Caki2 (cell line): ENCODE measurements at regions not wholly inside any gene's neighbourhood (a gene's known extent, or its start where the extent isn't known, plus 50 kb on each side); places are given as distances from the start of the nearest gene placed in this dataset.

Experiments
- DNase-seq: peaks from one replicate; pipeline ENCODE4 v3.0.0-alpha.2; 2015; ENCODE audit warnings: low read depth
- in situ Hi-C: cut with HindIII; loops from 2 replicates; pipeline ENCODE4 v1.10.0; 2016; ENCODE audit warnings: low sequenced_read_pairs, low pct_unique_long_range_greater_than_20kb, mixed read lengths

- in situ Hi-C loops = no loop called here
- DNase-seq = no peak
Observed at GRCh38 chr15:70344666-70345065, 246.9 kb upstream of the TLE3 start.

DNA sequence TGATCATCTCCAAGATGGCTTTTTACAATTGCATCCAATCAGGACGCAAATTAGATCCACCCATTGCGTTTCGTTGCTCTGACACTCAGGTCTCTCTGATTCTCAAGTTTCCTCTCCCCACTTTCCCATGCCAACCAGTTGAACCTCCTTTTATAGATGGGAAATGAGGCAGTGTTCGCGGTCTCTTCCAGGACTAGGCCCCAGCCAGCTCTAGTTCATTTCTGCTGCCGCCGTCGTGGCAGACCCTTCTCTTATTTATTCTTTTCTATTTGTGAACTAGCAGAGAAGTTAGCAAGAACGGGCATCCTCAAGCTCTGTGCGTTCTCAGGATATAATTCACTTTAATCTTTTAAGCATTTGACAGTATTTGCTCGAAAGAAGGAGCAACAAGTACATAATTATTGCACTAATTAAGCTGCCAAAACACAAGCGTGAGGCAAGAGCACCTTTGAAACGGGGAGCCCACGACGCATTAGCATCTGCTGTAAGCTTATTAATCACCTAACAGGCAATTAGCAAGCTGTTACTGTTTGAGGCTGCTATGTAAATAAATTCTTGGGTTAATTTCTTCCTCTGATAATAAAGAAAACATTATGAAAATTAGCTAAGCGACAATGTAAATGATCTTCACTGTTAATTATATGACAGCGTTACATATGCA, 246.4 kb upstream of the TLE3 start:
- DNase-seq = no peak
- in situ Hi-C loops = no loop called here

DNA sequence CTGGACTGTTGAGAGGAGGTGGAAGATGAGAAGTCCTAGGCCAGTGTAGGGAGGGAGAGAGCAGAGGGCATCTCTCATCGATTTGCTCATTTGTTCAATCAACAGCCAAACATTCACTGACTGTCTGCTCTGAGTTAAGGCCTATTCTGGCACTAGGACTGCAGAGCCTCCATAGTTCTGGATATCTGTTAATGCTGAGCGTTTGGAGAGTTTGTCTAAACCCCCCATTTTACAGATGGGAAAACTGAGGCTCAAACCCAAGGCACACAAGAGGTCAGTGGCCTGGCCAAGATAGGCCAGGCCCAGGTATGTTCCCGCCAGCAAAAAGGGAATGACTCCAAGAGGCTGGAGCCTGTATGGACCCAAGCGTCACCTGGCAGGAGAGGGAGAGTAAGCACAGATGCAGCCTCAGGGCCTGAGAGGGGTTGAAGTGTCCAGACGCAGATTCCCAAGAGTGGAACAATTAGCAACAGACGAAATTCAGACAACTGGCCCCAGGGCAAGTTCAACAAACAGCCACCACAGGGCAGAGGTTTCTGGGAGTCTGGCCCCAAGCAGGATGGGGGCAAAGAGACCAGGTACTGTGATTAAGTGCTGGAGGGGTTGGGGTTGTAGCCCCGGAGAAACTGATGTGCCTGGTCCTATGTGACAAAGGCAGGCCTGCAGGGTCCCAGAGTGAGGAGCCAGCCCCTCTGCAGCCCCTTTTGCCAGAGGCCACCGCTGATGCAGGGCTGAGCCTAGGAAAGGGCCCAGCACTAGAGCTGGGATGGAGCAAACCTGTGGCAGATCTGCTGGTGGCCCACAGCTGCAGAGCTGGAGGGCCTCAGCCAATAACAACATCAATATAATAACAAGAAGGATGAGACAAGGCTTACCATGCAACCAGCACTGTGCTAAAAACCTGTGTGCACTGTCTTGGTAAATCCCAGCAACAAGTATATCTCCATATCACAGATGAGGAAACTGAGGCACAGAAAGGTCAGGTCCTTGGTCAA, 245.1 kb upstream of the TLE3 start:
- in situ Hi-C loops = no loop called here
- no peak for DNase-seq

DNA sequence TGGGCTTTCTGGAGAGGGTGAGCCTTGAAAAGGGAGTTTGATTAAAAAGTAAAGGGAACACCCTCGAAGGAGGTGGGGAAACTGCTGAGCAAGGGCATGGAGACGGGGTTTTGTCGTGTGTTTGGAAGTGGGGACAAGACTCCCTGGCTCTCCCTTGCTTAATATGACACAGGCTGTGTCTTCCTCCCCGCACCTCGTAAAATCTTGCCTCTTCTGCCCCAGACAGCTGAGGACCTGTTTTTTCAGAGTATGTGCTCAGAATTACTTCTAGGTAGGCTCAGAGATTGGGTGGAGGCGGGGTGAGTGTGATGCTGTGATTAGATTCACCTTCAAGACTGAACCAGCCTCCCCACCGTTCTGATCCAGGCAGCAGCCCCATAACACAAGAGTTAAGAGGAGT, 244.4 kb upstream of the TLE3 start:
- DNase-seq = no peak
- in situ Hi-C loops = no loop called here

- in situ Hi-C loops = no loop called here
- DNase-seq = no peak
Observed at GRCh38 chr15:70341566-70341965, 243.8 kb upstream of the TLE3 start.

- no peak for DNase-seq
- in situ Hi-C loops = no loop called here
Observed at GRCh38 chr15:70340494-70340870, 242.8 kb upstream of the TLE3 start.

DNA sequence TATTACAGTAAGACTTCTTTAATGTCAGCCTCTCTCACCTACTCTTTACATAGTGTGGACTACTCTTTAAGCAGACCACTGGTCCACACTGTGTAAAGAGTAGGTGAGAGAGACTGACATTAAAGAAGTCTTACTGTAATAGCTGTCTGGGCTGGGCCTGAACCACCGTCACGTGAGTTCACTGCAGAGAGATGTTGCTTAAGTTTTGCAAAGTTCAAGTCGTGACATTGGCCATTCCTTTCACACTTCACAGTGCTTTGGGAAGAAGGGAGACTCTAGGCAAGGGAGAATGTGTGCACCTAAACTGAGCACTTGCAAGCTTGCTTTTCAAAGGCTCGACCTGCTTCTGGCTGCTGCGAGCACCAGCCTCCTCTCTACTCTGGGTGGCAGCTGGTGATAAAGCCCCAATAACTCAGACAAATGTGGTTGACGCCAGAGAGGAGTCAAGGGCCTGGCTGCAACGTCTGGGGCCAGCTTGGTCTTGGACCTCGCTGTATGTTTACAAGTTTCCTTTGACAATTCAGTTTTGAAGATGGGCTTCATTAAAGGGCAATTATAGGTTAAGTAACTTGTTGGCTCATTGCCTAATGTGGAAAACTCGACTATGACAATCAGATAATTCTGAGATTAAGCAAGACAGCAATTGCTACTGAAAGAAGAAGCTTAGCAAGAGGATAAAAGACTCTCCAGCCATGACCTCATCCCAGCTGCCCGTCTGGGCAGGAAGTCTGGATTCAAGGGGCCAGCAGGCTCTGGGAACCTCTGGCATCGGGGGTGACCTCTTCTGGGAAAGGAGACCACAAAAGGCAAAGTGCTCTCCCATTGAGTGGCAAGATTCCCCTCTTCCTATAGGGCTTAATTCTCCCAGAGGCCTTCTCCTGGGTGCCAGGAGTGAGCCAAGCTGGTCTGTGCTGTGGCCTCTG, 242.1 kb upstream of the TLE3 start:
- in situ Hi-C loops = no loop called here
- DNase-seq = no peak

GRCh38 chr15:70337277-70338186, 239.8 kb upstream of the TLE3 start:
- DNase-seq = no peak
- in situ Hi-C loops = no loop called here

GRCh38 chr15:70336425-70337009, 238.8 kb upstream of the TLE3 start:
- DNase-seq = no peak
- in situ Hi-C loops = no loop called here

GRCh38 chr15:70334286-70334685, 236.6 kb upstream of the TLE3 start:
- no peak for DNase-seq
- in situ Hi-C loops = no loop called here

DNA sequence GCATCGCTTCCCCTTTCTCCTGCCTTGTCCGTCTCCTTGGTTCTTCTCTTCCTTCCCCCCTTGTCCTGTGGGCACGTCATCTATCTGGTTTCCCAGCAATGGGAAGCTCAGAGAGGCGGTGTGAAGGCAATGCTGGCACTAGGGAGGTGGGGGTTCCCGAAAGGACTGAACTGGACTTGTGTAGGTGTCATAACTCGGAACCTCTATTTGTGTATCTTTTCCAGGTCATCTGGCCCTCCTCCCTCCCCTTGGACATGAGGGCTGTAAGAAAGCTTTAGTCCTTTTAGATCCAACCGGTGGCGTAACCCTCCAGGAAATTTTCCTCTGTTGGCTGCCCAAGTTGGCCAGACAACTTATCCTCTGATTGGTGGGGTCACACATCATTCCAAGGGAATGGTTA, 231.5 kb upstream of the TLE3 start:
- in situ Hi-C loops = no loop called here
- no peak for DNase-seq

DNA sequence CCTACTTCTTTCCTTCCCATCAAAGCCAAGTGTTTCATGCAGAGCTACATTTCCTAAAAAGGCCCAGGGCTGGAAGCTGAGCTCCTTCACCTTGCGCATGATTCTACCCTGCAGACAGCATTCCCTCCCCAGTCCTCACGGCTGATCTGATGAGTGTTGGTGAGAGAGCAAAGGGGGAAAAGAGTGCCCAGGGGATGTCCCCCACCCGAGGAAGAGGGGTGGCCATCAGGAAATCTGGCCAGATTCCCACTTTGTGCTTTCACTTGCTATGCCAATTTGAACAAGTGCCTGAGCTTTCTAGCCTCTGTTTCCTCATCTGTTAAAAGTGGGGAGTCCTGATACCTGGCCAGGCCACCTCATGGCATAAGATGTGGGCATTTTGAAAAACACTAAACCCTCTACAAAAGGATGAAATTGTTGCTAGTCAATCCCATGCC, 231.0 kb upstream of the TLE3 start:
- no peak for DNase-seq
- in situ Hi-C loops = no loop called here

DNA sequence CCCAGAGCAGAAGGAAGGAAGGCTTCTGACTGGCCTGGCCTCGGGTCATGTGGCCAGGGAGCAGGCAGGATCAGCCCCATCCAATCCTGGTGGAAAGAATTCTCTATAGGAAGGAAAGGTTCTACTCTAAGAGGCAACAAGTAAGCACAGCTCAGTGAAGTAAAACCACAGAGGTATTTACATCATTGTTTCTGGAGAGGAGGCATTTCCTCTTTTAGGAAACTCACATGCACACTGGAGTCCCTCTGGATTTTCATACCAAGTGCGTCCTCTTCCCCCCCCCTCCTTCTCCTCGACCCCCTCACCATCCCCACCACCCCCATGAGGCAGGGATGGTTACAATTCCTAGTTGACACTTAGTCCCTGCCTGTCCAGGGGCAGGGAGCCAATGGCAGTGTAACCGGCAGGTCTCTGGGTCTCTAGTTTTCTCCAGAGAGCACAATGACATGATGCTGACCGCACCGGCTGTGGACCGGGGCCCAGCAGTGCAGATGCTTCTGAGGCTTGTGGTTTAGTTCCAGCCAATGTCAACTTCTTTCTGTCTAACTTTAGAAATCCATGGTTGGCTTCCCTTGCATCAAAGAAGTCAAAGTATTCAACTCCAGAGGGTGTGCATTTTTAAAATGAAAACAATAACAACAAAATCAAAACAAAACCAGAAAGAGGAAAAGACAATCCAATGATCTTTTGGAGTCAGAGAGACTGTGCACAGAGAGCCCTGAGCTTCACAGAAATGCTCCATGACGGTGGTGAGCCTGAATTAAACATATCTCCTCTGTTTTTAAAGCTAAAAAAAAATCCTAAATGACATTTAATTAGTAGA, 230.3 kb upstream of the TLE3 start:
- in situ Hi-C loops = no loop called here
- DNase-seq = peak; percentile 42

DNA sequence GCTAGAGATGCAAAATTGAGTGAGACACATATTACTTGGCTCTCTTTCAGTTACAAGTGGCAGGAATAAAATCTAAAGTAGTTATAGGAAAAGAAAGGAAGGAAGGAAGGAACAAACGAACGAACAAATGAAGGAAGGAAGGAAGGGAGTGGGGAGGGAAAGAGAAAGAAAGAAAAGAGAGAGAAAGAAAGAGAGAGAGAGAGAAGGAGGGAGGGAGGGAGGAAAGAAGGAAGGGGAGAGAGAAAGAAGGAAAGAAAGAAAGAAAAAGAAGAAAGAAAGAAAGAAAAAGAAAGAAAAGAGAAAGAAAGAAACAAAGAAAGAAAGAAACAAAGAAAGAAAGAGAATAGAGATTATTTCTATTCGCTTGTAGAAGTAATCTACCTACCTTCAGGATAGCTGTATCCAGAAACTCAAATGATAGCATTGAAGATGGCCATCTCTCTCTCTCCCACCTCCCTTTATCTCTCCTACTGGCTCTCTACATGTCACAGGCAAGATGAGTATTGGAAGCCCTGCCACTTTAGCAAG, 229.7 kb upstream of the TLE3 start:
- DNase-seq = no peak

GRCh38 chr15:70324001-70324974, 226.6 kb upstream of the TLE3 start:
- no peak for DNase-seq
- in situ Hi-C loops = no loop called here

More for the DNA sequence above, 229.7 kb upstream of the TLE3 start:
- in situ Hi-C loops = no loop called here
